Fibroblast of lung (primary cell): ENCODE measurements at regions not wholly inside any gene's neighbourhood (a gene's known extent, or its start where the extent isn't known, plus 50 kb on each side); places are given as distances from the start of the nearest gene placed in this dataset.
A peak's percentile ranks its signal among the peaks of the same experiment; 100 is the strongest.

Experiments
- DNase-seq, 2 donors: peaks; one replicate each; pipeline versions ENCODE4 v3.0.0 to v3.0.0-alpha.2; 2010; ENCODE audit warnings: low read depth in 2 of 2
- H2AFZ ChIP-seq: 2 replicates; pipeline ENCODE4 v1.5.1; 2012; ENCODE audit warnings: low read length, control low read depth, inconsistent platforms
- H3K27ac ChIP-seq: 2 replicates; pipeline ENCODE4 v1.5.1; 2011; ENCODE audit warnings: low read length, control low read depth; ENCODE audit not compliant: insufficient read depth
- H3K27me3 ChIP-seq: 2 replicates; pipeline ENCODE4 v1.5.1; 2011; ENCODE audit warnings: mild to moderate bottlenecking, low read length; ENCODE audit not compliant: control insufficient read depth, insufficient read depth
- H3K36me3 ChIP-seq: 2 replicates; pipeline ENCODE4 v1.5.1; 2011; ENCODE audit warnings: low read length; ENCODE audit not compliant: control insufficient read depth, insufficient read depth
- H3K4me1 ChIP-seq: 2 replicates; pipeline ENCODE4 v1.5.1; 2011; ENCODE audit warnings: low read length; ENCODE audit not compliant: control insufficient read depth, insufficient read depth; ENCODE audit errors: extremely low read depth
- H3K4me2 ChIP-seq: 2 replicates; pipeline ENCODE4 v1.5.1; 2011; ENCODE audit warnings: low read length, control low read depth; ENCODE audit not compliant: insufficient read depth; ENCODE audit errors: extremely low read depth
- H3K4me3 ChIP-seq, 4 experiments: fragments of 200-600 bp in 1 of 4; sonication (generic) in 1 of 4; replicated peaks in 1 of 4; 2 replicates each; pipeline ENCODE4 v1.5.1; 2011 to 2016; ENCODE audit warnings: low read length in 4 of 4, low read depth in 3 of 4, mild to moderate bottlenecking in 3 of 4, control low read depth in 2 of 4, inconsistent platforms in 1 of 4, mixed read lengths in 1 of 4; ENCODE audit not compliant: insufficient read depth in 1 of 4; ENCODE audit errors: control extremely low read depth in 1 of 4
- H3K79me2 ChIP-seq: 2 replicates; pipeline ENCODE4 v1.5.1; 2012; ENCODE audit warnings: mild to moderate bottlenecking, low read length, inconsistent platforms; ENCODE audit not compliant: control insufficient read depth, insufficient read depth
- H3K9ac ChIP-seq: 2 replicates; pipeline ENCODE4 v1.5.1; 2011; ENCODE audit warnings: mild to moderate bottlenecking, low read length, control low read depth; ENCODE audit not compliant: insufficient read depth
- H3K9me3 ChIP-seq: 2 replicates; pipeline ENCODE4 v1.5.1; 2012; ENCODE audit warnings: low read depth, low read length; ENCODE audit not compliant: control insufficient read depth, insufficient read depth
- H4K20me1 ChIP-seq: 2 replicates; pipeline ENCODE4 v1.5.1; 2011; ENCODE audit warnings: low read length; ENCODE audit not compliant: control insufficient read depth, insufficient read depth; ENCODE audit errors: extremely low read depth
- EZH2 ChIP-seq: IDR thresholded peaks from 2 replicates; pipeline ENCODE4 v1.5.1; 2012; ENCODE audit warnings: low read length, control low read depth, mild to moderate bottlenecking; ENCODE audit errors: missing control alignments
- TF ChIP-seq, protein P1 (sequence below), 2 donors: IDR thresholded peaks in 1 of 2; conservative IDR thresholded peaks in 1 of 2; 1 replicate in 1 of 2; 2 replicates in 1 of 2; pipeline ENCODE4 v1.5.1; 2011 to 2012; ENCODE audit warnings: low read length in 2 of 2, control low read depth in 1 of 2, inconsistent platforms in 1 of 2, low read depth in 1 of 2, mild to moderate bottlenecking in 1 of 2

DNA sequence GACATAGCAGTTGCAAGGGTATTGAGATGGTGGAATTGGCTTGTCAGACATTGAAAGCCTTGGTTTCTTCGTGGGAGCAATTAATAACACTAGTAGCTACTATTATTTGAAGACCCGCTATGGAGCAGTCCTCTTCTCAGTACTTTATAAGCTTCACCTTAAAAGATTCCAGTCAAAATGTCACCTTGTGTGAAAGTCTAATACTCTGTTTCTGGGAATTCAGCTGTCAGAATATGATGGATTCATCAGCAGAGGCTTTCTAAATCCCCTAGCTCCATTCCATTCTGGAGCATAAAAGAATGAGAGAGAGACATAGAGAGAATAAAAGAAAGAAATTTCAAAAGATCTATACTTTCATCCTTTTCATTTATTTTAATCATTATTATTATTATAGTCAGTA is 375.9 kb upstream of the ADGRL2 start:
- H3K9ac ChIP-seq, result no peak overlapping the region

DNA sequence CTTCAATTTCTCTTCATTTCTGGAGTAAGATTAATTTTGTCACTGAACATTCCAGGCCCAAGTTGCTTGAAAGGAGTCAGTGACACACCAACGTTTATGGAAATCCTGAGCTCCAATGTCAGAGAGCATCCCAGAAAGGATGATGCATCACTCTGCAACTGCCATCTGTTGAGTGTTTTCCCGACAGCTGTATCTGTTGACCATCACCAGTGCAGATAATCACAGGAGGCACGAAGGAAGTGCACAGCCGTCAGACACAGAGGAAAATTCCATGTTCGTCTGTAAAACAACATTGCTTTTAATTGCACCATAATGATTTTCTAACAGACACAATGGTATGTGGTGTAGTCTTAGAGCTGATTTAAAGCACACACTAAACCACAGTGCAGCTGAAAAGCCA is 376.7 kb upstream of the ADGRL2 start:
- Histone ChIP-seq H2AFZ (no peak overlapping the region), H4K20me1 (no peaks in the 10 kb centered on the region), H3K4me3 (no peak overlapping the region), H3K36me3 (no peaks in the 10 kb centered on the region), H3K4me2 (no peak overlapping the region), H3K4me1 (no peaks in the 10 kb centered on the region), H3K9ac (no peak overlapping the region), H3K79me2 (no peaks in the 10 kb centered on the region), H3K9me3 (no peaks in the 10 kb centered on the region), H3K27ac (no peak overlapping the region), H3K27me3 (no peaks in the 10 kb centered on the region)
- TF ChIP-seq, protein P1, sequence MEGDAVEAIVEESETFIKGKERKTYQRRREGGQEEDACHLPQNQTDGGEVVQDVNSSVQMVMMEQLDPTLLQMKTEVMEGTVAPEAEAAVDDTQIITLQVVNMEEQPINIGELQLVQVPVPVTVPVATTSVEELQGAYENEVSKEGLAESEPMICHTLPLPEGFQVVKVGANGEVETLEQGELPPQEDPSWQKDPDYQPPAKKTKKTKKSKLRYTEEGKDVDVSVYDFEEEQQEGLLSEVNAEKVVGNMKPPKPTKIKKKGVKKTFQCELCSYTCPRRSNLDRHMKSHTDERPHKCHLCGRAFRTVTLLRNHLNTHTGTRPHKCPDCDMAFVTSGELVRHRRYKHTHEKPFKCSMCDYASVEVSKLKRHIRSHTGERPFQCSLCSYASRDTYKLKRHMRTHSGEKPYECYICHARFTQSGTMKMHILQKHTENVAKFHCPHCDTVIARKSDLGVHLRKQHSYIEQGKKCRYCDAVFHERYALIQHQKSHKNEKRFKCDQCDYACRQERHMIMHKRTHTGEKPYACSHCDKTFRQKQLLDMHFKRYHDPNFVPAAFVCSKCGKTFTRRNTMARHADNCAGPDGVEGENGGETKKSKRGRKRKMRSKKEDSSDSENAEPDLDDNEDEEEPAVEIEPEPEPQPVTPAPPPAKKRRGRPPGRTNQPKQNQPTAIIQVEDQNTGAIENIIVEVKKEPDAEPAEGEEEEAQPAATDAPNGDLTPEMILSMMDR (conservative IDR thresholded peaks at IDR 0.05 in 1 of 2, IDR thresholded peaks at IDR 0.05 in 1 of 2; ENCODE audit: low read depth in 1 of 2, low read length in 2 of 2), result no peak
- TF ChIP-seq EZH2, result no peak
- DNase-seq, result peak; percentile 4 to 38

More for the DNA sequence above, 375.9 kb upstream of the ADGRL2 start:
- Histone ChIP-seq H3K4me3 (no peak overlapping the region), H3K4me1 (no peaks in the 10 kb centered on the region), H3K79me2 (no peaks in the 10 kb centered on the region), H3K4me2 (no peak overlapping the region), H3K9me3 (no peaks in the 10 kb centered on the region), H3K27ac (no peak overlapping the region), H4K20me1 (no peaks in the 10 kb centered on the region), H3K27me3 (no peaks in the 10 kb centered on the region), H2AFZ (no peak overlapping the region), H3K36me3 (no peaks in the 10 kb centered on the region)
- no peak for TF ChIP-seq EZH2
- DNase-seq, result no peak

DNA sequence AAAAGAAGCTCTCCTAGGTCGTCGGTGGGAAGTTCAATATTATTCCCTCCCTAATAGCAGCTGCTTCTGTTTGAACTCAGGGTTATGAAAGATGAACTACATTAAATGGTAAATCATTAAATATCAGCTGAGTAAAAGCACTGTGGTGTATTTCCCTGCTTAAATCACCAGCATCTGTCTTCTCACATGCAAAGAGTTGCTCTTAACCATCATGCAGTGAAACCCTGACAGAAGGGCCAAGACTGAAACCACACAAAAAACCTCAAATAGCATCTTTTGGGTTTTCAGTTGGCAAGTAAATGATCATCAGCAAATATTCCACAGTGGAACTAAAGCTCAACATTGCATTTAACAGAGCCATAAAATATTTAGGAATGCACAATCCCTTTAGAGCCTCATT is 380.0 kb upstream of the ADGRL2 start:
- Histone ChIP-seq H3K9ac (no peak overlapping the region), H3K79me2 (no peaks in the 10 kb centered on the region), H3K27me3 (no peaks in the 10 kb centered on the region), H2AFZ (no peak overlapping the region), H3K4me1 (no peaks in the 10 kb centered on the region), H3K4me3 (no peak overlapping the region), H3K4me2 (no peak overlapping the region), H3K36me3 (no peaks in the 10 kb centered on the region), H3K27ac (no peak overlapping the region), H4K20me1 (no peaks in the 10 kb centered on the region), H3K9me3 (no peaks in the 10 kb centered on the region)
- no peak for TF ChIP-seq EZH2
- TF ChIP-seq, protein P1 (conservative IDR thresholded peaks at IDR 0.05 in 1 of 2, IDR thresholded peaks at IDR 0.05 in 1 of 2; ENCODE audit: low read depth in 1 of 2, low read length in 2 of 2), result no peak
- DNase-seq, result peak in 1 of 2 donors; percentile 5
